GM12878 (cell line): ENCODE measurements at regions not wholly inside any gene's neighbourhood (a gene's known extent, or its start where the extent isn't known, plus 50 kb on each side); places are given as distances from the start of the nearest gene placed in this dataset.

Source experiments
- ATAC-seq: fragments of 200-7000 bp; cut with Tn5 transposase; 3 replicates; pipeline ENCODE4 v1.9.1; 2020; ENCODE audit warnings: mild to moderate bottlenecking, moderate library complexity
- BruUV-seq: library from RNA; stranded (reverse); fragments of 400-500 nt; replicated peaks from 2 replicates; lab custom pipeline; 2021; lab: Mats Ljungman, UMichigan
- CTCF ChIA-PET: fragments of 300-600 bp; sonication (Branson Sonifier 250); formaldehyde crosslinking; extraction: SDS; loops from one replicate; lab custom pipeline; 2021; ENCODE audit warnings: inconsistent platforms; lab: Yijun Ruan, JAX
- POLR2A ChIA-PET: fragments of 350-600 bp; formaldehyde crosslinking; extraction: SDS; loops from one replicate; lab custom pipeline; 2021; ENCODE audit warnings: inconsistent platforms; lab: Charles Lee
- RAD21 ChIA-PET: fragments of 300-600 bp; sonication (Branson Sonifier 250); formaldehyde crosslinking; loops from one replicate; lab custom pipeline; 2023; ENCODE audit warnings: antibody characterized with exemption; ENCODE audit not compliant: unreplicated experiment; lab: Charles Lee
- SMC1A ChIA-PET: fragments of 300-600 bp; sonication (Branson Sonifier 250); formaldehyde crosslinking; loops from one replicate; lab custom pipeline; 2023; ENCODE audit not compliant: unreplicated experiment, uncharacterized antibody; lab: Charles Lee
- DNase-seq: peaks from one replicate; pipeline ENCODE4 v3.0.0-alpha.2; 2011; ENCODE audit warnings: low read depth, low spot score
- FAIRE-seq: peaks from 3 replicates; lab custom pipeline; 2011; peaks lifted over from hg19 to GRCh38; lab: Jason Lieb, UNC
- H2AFZ ChIP-seq: 2 replicates; pipeline ENCODE4 v1.6.0; 2011; ENCODE audit warnings: low read depth, low read length, control low read depth; ENCODE audit not compliant: control insufficient read depth
- H3K27ac ChIP-seq: 2 replicates; pipeline ENCODE4 v1.5.1; 2011; ENCODE audit warnings: control low read depth; ENCODE audit not compliant: control insufficient read depth, insufficient read depth
- H3K27me3 ChIP-seq, 2 experiments: replicated peaks in 1 of 2; 2 replicates each; pipeline versions ENCODE4 v1.6.0 to v1.6.1; 2011; ENCODE audit warnings: low read length in 1 of 2; ENCODE audit not compliant: control insufficient read depth in 2 of 2, insufficient read depth in 2 of 2
- H3K36me3 ChIP-seq, 2 experiments: 2 replicates each; pipeline ENCODE4 v1.5.1; 2011; ENCODE audit warnings: low read length in 1 of 2; ENCODE audit not compliant: control insufficient read depth in 2 of 2, insufficient read depth in 2 of 2
- H3K4me1 ChIP-seq: 2 replicates; pipeline ENCODE4 v1.6.1; 2011; ENCODE audit warnings: mild to moderate bottlenecking, low read length, moderate library complexity, mixed read lengths; ENCODE audit not compliant: control insufficient read depth, insufficient read depth
- H3K4me2 ChIP-seq: 2 replicates; pipeline ENCODE4 v1.6.0; 2011; ENCODE audit warnings: control low read depth; ENCODE audit not compliant: control insufficient read depth, insufficient read depth
- H3K4me3 ChIP-seq: fragments of 200-600 bp; sonication (generic); 2 replicates; pipeline ENCODE4 v1.5.1; 2016
- H3K79me2 ChIP-seq: 2 replicates; pipeline ENCODE4 v1.6.0; 2011; ENCODE audit warnings: low read length; ENCODE audit not compliant: control insufficient read depth, insufficient read depth
- H3K9ac ChIP-seq: 2 replicates; pipeline ENCODE4 v1.8.0; 2011; ENCODE audit warnings: low read length, control low read depth, mixed read lengths; ENCODE audit not compliant: control insufficient read depth, insufficient read depth
- H3K9me3 ChIP-seq: replicated peaks from 3 replicates; pipeline ENCODE4 v1.5.1; 2011; ENCODE audit warnings: mild to moderate bottlenecking, low read length; ENCODE audit not compliant: control insufficient read depth, insufficient read depth
- H4K20me1 ChIP-seq: 2 replicates; pipeline ENCODE4 v1.6.0; 2011; ENCODE audit not compliant: control insufficient read depth, insufficient read depth
- ATF2 ChIP-seq: IDR thresholded peaks from 2 replicates; pipeline ENCODE4 v1.6.1; 2012; ENCODE audit warnings: low read length, inconsistent platforms
- BRCA1 ChIP-seq: IDR thresholded peaks from 2 replicates; pipeline ENCODE4 v1.6.1; 2011; ENCODE audit warnings: low read depth, low read length, improper control_type of control experiment
- CHD1 ChIP-seq: IDR thresholded peaks from 2 replicates; pipeline ENCODE4 v1.6.1; 2012; ENCODE audit warnings: low read depth, low read length, improper control_type of control experiment
- CHD4 ChIP-seq: fragments of 200-600 bp; sonication (generic); IDR thresholded peaks from 2 replicates; pipeline ENCODE4 v1.6.1; 2016; ENCODE audit warnings: mild to moderate bottlenecking
- JUNB ChIP-seq: IDR thresholded peaks from 2 replicates; pipeline ENCODE4 v1.6.1; 2016; ENCODE audit warnings: antibody characterized with exemption, mild to moderate bottlenecking
- KAT2A ChIP-seq: conservative IDR thresholded peaks from 2 replicates; pipeline ENCODE4 v1.6.1; 2011; ENCODE audit warnings: low read depth, low read length; ENCODE audit not compliant: control insufficient read depth
- POU2F2 ChIP-seq: IDR thresholded peaks from 3 replicates; pipeline ENCODE4 v1.6.1; 2011; ENCODE audit warnings: low read depth, mild to moderate bottlenecking, low read length, borderline replicate concordance
- SIX5 ChIP-seq: IDR thresholded peaks from 2 replicates; pipeline ENCODE4 v1.6.1; 2011; ENCODE audit warnings: mild to moderate bottlenecking, low read depth, low read length, moderate library complexity; ENCODE audit not compliant: severe bottlenecking
- SMAD1 ChIP-seq: fragments of 450-650 bp; IDR thresholded peaks from 2 replicates; pipeline ENCODE4 v1.6.1; 2018; ENCODE audit warnings: mild to moderate bottlenecking, low read depth; ENCODE audit not compliant: partially characterized antibody
- SMARCA5 ChIP-seq: fragments of 450-650 bp; IDR thresholded peaks from 2 replicates; pipeline ENCODE4 v1.6.1; 2017; ENCODE audit warnings: mild to moderate bottlenecking
- SPI1 ChIP-seq: IDR thresholded peaks from 2 replicates; pipeline ENCODE4 v1.6.1; 2011; ENCODE audit warnings: low read depth, mild to moderate bottlenecking, low read length, moderate library complexity, borderline replicate concordance; ENCODE audit not compliant: insufficient read depth
- TCF12 ChIP-seq: IDR thresholded peaks from 2 replicates; pipeline ENCODE4 v1.6.1; 2011; ENCODE audit warnings: low read depth, mild to moderate bottlenecking, low read length
- WRNIP1 ChIP-seq: IDR thresholded peaks from 2 replicates; pipeline ENCODE4 v1.6.1; 2011; ENCODE audit warnings: low read depth, low read length, improper control_type of control experiment, borderline replicate concordance
- ZNF274 ChIP-seq: IDR thresholded peaks from one replicate; pipeline ENCODE4 v1.8.0; 2011; ENCODE audit not compliant: insufficient read length, insufficient read depth
- ZNF592 ChIP-seq: fragments of 450-650 bp; IDR thresholded peaks from 2 replicates; pipeline ENCODE4 v1.6.1; 2017; ENCODE audit warnings: mild to moderate bottlenecking, moderate library complexity
- WGBS: methylation state at CpG from one replicate; pipeline ENCODE4 v1.1.6; 2016; ENCODE audit warnings: low lambda C conversion rate; ENCODE audit not compliant: insufficient replicate concordance, insufficient coverage; ENCODE audit errors: missing lambda C conversion rate; 5-methylcytosine and 5-hydroxymethylcytosine counted together
- in situ Hi-C: fragments of 300-500 bp; cut with MboI; formaldehyde crosslinking; loops from 9 replicates; pipeline ENCODE4 v1.14.3; 2018; ENCODE audit warnings: mixed read lengths
- intact Hi-C: fragments of 100-400 bp; cut with micrococcal nuclease; formaldehyde crosslinking; loops from one replicate; pipeline ENCODE4 v1.14.2; 2022; ENCODE audit not compliant: unreplicated experiment

GRCh38 chr4:144347121-144347520, 206.6 kb upstream of the GYPA start:
- 18% methylated on average over 4 of the region's 4 CpGs for WGBS
- RAD21 ChIA-PET = no interaction called here
- H3K4me2 ChIP-seq = no peak overlapping the region
- no peaks in the 10 kb centered on the region for H3K9me3 ChIP-seq
- DNase-seq (no peak), FAIRE-seq (no peak), ATAC-seq (no peak)
- intact Hi-C loops = no loop called here
- no peak overlapping the region for H3K9ac ChIP-seq
- SMC1A ChIA-PET = no interaction called here
- TF ChIP-seq JUNB = no peak
- no peak for TF ChIP-seq SMAD1
- TF ChIP-seq TCF12 = no peak
- TF ChIP-seq ZNF274 = no peak
- POLR2A ChIA-PET = no interaction called here
- no peaks in the 10 kb centered on the region for H3K27me3 ChIP-seq
- H3K4me3 ChIP-seq = no peak overlapping the region
- no peaks in the 10 kb centered on the region for H3K4me1 ChIP-seq
- H3K27ac ChIP-seq = no peak overlapping the region
- no peaks in the 10 kb centered on the region for H3K36me3 ChIP-seq
- H4K20me1 ChIP-seq = no peaks in the 10 kb centered on the region
- in situ Hi-C loops = no loop called here
- no peaks in the 10 kb centered on the region for H3K79me2 ChIP-seq
- H2AFZ ChIP-seq = no peak overlapping the region
- CTCF ChIA-PET = no interaction called here
- no TSS peak for BruUV-seq

- DNase-seq = no peak
- no peak overlapping the region for H3K9ac ChIP-seq
- intact Hi-C loops (loop anchor here (10.0 kb wide), 1 partner anchor 694 kb away; no protein-coding TSS in a partner anchor), in situ Hi-C loops (no loop called here)
- ChIA-PET SMC1A (interaction anchor here (0.9 kb wide), 1 partner anchor 9 kb away, joined by 4 read pairs; no protein-coding TSS in a partner anchor), RAD21 (no interaction called here), POLR2A (no interaction called here), CTCF (no interaction called here)
- no peak overlapping the region for H3K4me3 ChIP-seq
- 0% methylated on average over 2 of the region's 2 CpGs for WGBS
- no peaks in the 10 kb centered on the region for H3K4me1 ChIP-seq
- H3K9me3 ChIP-seq = no peaks in the 10 kb centered on the region
- peaks cover 0 to 4% of the 10 kb centered on the region in 2 experiments; a peak in 1 of 4 replicates for H3K27me3 ChIP-seq
- ATAC-seq = no peak
- no peaks in the 10 kb centered on the region for H3K36me3 ChIP-seq
- H4K20me1 ChIP-seq = no peaks in the 10 kb centered on the region
- FAIRE-seq = no peak
- H3K27ac ChIP-seq = no peak overlapping the region
- H2AFZ ChIP-seq = no peak overlapping the region
- no peaks in the 10 kb centered on the region for H3K79me2 ChIP-seq
- H3K4me2 ChIP-seq = no peak overlapping the region
- BruUV-seq = no TSS peak
- TF ChIP-seq SIX5 (no peak), WRNIP1 (no peak), POU2F2 (no peak), ZNF592 (no peak), ATF2 (no peak), SMARCA5 (no peak), SPI1 (no peak), ZNF274 (no peak), KAT2A (no peak), CHD1 (no peak), BRCA1 (no peak), CHD4 (no peak)
Observed at GRCh38 chr4:144350706-144351105, 210.2 kb upstream of the GYPA start.
